Type B pancreatic cell (in vitro differentiated cells): ENCODE measurements at regions not wholly inside any gene's neighbourhood (a gene's known extent, or its start where the extent isn't known, plus 50 kb on each side); places are given as distances from the start of the nearest gene placed in this dataset.

Source experiments
- DNase-seq: peaks from one replicate; pipeline ENCODE4 v3.0.0; 2021; ENCODE audit warnings: mixed read lengths; ENCODE audit not compliant: unreplicated experiment; ENCODE audit errors: extremely low spot score
- H3K27ac Mint-ChIP-seq: 2 replicates; pipeline ENCODE4 v1.8.0; 2021; ENCODE audit warnings: mild to moderate bottlenecking, mixed read lengths
- H3K27me3 Mint-ChIP-seq: 2 replicates; pipeline ENCODE4 v1.8.0; 2021; ENCODE audit warnings: mixed read lengths
- H3K36me3 Mint-ChIP-seq: 2 replicates; pipeline ENCODE4 v1.8.0; 2021; ENCODE audit warnings: mixed read lengths
- H3K4me1 Mint-ChIP-seq: one replicate; pipeline ENCODE4 v1.8.0; 2021; ENCODE audit warnings: mixed read lengths; ENCODE audit not compliant: unreplicated experiment
- H3K4me3 Mint-ChIP-seq: 2 replicates; pipeline ENCODE4 v1.8.0; 2021; ENCODE audit warnings: mild to moderate bottlenecking, mixed read lengths
- H3K9me3 Mint-ChIP-seq: 2 replicates; pipeline ENCODE4 v1.8.0; 2021; ENCODE audit warnings: mixed read lengths
- TF ChIP-seq, protein P1 (sequence below): fragments of 200-600 bp; sonication (generic); conservative IDR thresholded peaks from 2 replicates; pipeline ENCODE4 v1.5.0; 2021; ENCODE audit warnings: antibody characterized with exemption, mild to moderate bottlenecking

DNA sequence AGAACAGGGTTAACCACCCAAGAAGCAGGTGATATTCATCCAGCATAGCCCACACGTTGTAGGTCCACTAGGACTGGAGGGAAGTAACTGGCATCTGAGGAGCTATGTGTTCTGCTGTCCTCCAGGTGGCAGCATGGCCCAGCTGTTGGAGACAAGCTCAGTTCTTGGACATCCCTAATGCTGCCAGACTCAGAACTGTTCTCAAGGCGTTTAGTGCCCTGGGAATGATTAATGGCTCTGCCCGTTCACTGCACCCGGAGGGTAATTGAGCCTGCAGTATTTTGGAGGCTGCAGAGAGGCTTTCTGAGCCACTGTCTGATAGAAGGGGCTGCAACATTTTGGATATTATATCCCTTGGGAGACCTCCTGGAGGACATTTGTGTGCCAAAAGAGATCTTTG, 521.3 kb upstream of the SEMA6D start:
- Mint-ChIP-seq H3K27me3 (peaks cover 18% of the 10 kb centered on the region), H3K4me1 (peaks cover 15% of the 10 kb centered on the region), H3K4me3 (peak overlapping the region; percentile 21), H3K36me3 (no peaks in the 10 kb centered on the region), H3K27ac (no peak overlapping the region), H3K9me3 (no peaks in the 10 kb centered on the region)
- peak; percentile 84 for DNase-seq
- TF ChIP-seq, protein P1, sequence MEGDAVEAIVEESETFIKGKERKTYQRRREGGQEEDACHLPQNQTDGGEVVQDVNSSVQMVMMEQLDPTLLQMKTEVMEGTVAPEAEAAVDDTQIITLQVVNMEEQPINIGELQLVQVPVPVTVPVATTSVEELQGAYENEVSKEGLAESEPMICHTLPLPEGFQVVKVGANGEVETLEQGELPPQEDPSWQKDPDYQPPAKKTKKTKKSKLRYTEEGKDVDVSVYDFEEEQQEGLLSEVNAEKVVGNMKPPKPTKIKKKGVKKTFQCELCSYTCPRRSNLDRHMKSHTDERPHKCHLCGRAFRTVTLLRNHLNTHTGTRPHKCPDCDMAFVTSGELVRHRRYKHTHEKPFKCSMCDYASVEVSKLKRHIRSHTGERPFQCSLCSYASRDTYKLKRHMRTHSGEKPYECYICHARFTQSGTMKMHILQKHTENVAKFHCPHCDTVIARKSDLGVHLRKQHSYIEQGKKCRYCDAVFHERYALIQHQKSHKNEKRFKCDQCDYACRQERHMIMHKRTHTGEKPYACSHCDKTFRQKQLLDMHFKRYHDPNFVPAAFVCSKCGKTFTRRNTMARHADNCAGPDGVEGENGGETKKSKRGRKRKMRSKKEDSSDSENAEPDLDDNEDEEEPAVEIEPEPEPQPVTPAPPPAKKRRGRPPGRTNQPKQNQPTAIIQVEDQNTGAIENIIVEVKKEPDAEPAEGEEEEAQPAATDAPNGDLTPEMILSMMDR = peak; percentile 90

DNA sequence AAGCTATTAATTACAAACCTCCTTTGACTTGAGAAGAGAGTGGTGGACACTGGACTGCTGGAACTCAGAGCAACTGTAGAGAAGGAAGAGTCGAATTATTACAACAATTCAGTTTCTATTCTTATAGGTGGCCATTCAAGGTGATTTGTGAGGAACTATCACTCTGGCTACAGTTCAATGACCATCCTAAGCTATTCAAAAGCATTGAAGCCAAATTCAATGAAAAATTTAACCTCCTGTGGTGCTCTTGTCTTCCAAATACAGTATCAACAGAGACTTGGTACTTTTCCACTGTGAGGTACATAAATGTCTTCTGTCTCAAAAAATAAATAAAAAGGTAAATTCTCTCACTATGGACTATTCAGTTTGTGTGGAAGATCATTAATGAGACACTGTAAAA, 513.3 kb upstream of the SEMA6D start:
- no peaks in the 10 kb centered on the region for H3K9me3 Mint-ChIP-seq

DNA sequence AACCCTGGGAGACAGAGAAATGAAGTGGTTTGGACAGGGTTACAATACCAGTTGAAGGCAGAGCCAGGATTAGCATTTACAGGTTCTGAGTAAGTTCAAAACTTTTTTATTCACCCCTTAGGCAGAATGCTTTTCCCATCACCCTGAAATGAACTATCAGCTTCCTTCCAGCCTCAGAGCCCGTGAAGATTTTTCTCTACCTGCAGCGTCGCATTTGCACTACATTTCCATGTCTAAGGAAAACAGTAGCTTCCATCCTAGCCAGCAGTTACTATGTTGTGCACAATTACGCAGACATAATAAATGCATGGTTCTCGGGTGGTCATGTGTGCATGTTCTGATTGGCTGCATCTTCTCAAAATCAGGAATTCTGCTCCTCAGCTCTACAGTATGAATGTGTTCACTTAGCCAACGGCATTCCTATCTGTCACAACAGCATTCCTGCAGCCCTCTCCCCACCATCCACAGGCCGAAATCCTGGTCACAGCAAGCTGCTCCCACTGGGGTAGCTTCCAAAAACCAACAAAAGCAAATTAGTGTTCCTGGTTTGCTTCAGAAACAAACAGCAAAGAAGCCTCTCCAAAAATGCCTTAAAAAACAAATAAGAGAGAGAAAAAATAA, 510.8 kb upstream of the SEMA6D start:
- Mint-ChIP-seq H3K27ac (no peak overlapping the region), H3K4me3 (no peak overlapping the region), H3K9me3 (no peaks in the 10 kb centered on the region), H3K27me3 (no peaks in the 10 kb centered on the region), H3K4me1 (peaks cover 4% of the 10 kb centered on the region), H3K36me3 (no peaks in the 10 kb centered on the region)
- TF ChIP-seq, protein P1 = no peak
- DNase-seq = no peak

More for the DNA sequence above, 513.3 kb upstream of the SEMA6D start:
- Mint-ChIP-seq H3K27ac (no peak overlapping the region), H3K4me1 (peaks cover 4% of the 10 kb centered on the region), H3K27me3 (no peaks in the 10 kb centered on the region), H3K36me3 (no peaks in the 10 kb centered on the region), H3K4me3 (no peak overlapping the region)
- TF ChIP-seq, protein P1 = no peak
- no peak for DNase-seq

DNA sequence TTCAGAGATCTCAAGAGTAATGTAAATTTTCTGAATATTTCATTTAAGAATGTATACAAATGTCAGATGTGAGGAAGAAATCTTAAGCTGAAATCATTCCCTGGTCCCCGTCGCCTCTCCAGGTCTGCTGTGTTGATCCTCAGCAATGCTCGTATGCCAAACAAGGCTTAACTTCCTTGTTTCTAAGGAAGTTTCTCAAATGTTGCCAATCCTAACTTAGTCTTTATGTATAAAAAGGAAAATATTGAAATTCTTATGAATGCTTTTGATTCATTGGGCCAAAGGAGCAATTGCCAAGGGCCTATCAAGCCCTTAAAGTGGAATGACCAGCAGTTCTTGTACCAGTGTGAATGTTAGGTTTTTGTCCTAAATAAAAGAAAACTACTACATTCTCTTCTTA, 507.7 kb upstream of the SEMA6D start:
- no peaks in the 10 kb centered on the region for H3K36me3 Mint-ChIP-seq
- no peaks in the 10 kb centered on the region for H3K9me3 Mint-ChIP-seq
- no peak overlapping the region for H3K4me3 Mint-ChIP-seq
- no peak for DNase-seq
- no peaks in the 10 kb centered on the region for H3K27me3 Mint-ChIP-seq
- no peak overlapping the region for H3K27ac Mint-ChIP-seq
- TF ChIP-seq, protein P1 = no peak
- H3K4me1 Mint-ChIP-seq = peaks cover 4% of the 10 kb centered on the region

DNA sequence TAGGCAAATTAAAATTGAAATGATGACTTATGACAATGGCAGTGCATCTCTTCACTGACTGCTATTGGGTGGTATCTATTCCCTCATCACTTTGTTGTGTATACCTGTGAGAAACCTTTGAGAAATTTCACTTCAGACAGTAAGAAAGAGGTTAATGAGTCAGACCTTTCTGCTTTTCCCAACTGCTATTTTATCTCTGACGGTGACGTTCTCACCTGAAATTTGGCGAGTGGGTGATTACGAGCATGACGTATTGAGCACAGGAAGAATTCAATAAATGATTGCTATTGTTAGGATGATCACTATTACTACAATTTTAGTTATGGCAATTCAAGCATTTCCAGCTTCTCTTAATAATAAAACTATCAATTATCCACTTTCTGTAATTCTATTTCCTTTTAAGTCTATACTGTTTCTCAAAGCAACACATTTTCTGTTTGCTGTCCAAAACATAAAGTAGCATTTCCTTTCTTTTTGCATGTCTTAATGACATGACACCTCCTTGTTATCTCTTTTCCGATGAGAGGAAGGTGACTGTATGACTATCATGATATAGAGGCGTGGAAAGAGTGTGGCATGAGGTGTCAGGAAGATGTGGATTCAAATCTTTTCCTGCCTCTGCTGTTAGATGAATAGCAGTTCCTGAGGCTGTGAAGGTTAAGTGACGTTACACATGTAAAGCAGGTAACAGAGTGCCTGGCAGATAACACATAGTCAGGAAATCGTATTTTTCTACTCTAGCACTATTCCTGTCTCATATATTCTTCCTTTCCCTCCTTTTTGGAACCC, 504.9 kb upstream of the SEMA6D start:
- H3K4me1 Mint-ChIP-seq = no peaks in the 10 kb centered on the region
- no peak for DNase-seq
- TF ChIP-seq, protein P1 = no peak
- no peaks in the 10 kb centered on the region for H3K36me3 Mint-ChIP-seq
- no peak overlapping the region for H3K4me3 Mint-ChIP-seq
- H3K27me3 Mint-ChIP-seq = no peaks in the 10 kb centered on the region
- no peaks in the 10 kb centered on the region for H3K9me3 Mint-ChIP-seq
- no peak overlapping the region for H3K27ac Mint-ChIP-seq
